Adrenal gland (tissue), 5 donors: ENCODE measurements at regions not wholly inside any gene's neighbourhood (a gene's known extent, or its start where the extent isn't known, plus 50 kb on each side); places are given as distances from the start of the nearest gene placed in this dataset.

ENCODE experiments used
- CTCF ChIP-seq, 6 experiments: fragments of 450-650 bp in 4 of 6; fragments of 200-600 bp in 2 of 6; sonication (generic) in 1 of 6; IDR thresholded peaks; 1 replicate in 5 of 6; 2 replicates in 1 of 6; pipeline versions ENCODE4 v1.5.1 to v1.8.0; 2016 to 2021; ENCODE audit warnings: antibody characterized with exemption in 6 of 6, mild to moderate bottlenecking in 2 of 6, moderate library complexity in 1 of 6
- POLR2A ChIP-seq, 2 donors: fragments of 450-650 bp; IDR thresholded peaks; one replicate each; pipeline ENCODE4 v1.6.1; 2017; ENCODE audit warnings: antibody characterized with exemption in 2 of 2, mild to moderate bottlenecking in 2 of 2, moderate library complexity in 1 of 2
- donor health status: DM: no; HTN: no; CAD: no.

- TF ChIP-seq CTCF (IDR thresholded peaks at IDR 0.05) (no peak), POLR2A (IDR thresholded peaks at IDR 0.05) (no peak)
These were observed 156.1 kb upstream of the CHD6 start for GRCh38 chr20:41774291-41774690.
